ENCODE measurements at regions not wholly inside any gene's neighbourhood (a gene's known extent, or its start where the extent isn't known, plus 50 kb on each side); places are given as distances from the start of the nearest gene placed in this dataset.

DNA sequence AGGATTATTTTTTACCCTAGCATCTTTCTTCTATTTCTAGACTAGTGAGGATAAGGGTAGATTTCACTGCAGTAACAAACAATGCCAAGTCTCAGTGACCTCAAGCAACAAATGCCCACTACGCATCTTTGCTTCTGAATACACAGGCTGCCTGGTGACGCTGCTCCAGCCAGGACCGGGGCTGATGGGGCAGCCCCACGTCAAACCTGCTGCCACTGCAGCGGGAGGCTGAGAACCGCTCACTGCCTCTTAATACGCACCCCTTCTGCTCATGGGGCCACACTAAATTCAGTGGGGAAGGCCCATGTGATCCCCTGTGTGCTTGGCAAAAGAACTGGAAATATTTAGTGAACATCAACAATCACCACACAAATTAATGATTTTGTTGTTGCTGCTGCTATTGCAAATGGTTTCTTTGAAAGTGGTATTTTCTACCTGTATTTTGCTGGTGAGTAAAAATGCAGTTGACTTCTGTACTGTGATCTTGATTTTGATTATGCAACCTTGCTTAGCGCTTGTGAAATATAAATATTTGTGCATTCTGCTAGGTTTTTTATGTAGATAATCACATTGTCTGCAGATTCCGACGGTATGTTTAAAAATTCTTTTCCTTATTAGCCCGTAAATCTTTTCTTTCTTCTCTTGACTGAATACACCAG is 139.5 kb upstream of the SPACA7 start:
- DNase-seq (ENCODE audit: low spot score), result no peak
- no peaks in the 10 kb centered on the region for H3K9me2 ChIP-seq (ENCODE audit: insufficient read depth)
- H2AFZ ChIP-seq, result no peak overlapping the region
- H3K36me3 ChIP-seq (ENCODE audit: insufficient read depth), result no peaks in the 10 kb centered on the region
- H3K27me3 ChIP-seq (ENCODE audit: insufficient read depth), result no peaks in the 10 kb centered on the region
- peaks cover 7% of the 10 kb centered on the region; the same call in 1 of the 3 replicates for H3K4me1 Mint-ChIP-seq
- H3K27ac ChIP-seq (ENCODE audit: low read depth), result no peak overlapping the region
- no peak overlapping the region for H3K27ac Mint-ChIP-seq
- H3K4me3 ChIP-seq, result no peak overlapping the region
- ATAC-seq, result no peak
- peaks cover 13% of the 10 kb centered on the region for H3K27me3 Mint-ChIP-seq (ENCODE audit: insufficient read depth, low read depth, poor library complexity)
- H3K4me3 Mint-ChIP-seq, result no peak overlapping the region
- peaks cover 12% of the 10 kb centered on the region; the same call in 2 of the 3 replicates for H3K36me3 Mint-ChIP-seq (ENCODE audit: low read depth)
- H3F3A ChIP-seq (replicated peaks; ENCODE audit: low read depth), result no peaks in the 10 kb centered on the region
- peaks cover 17% of the 10 kb centered on the region for H3K9me3 Mint-ChIP-seq
- no peaks in the 10 kb centered on the region for H3K79me2 ChIP-seq (replicated peaks; ENCODE audit: insufficient read depth)
- no peaks in the 10 kb centered on the region for H4K20me1 ChIP-seq (replicated peaks; ENCODE audit: insufficient read depth)
- no peak for TF ChIP-seq CREB1 (CRISPR knock-in tag; IDR thresholded peaks at IDR 0.05; ENCODE audit: low read depth)
- no peak for TF ChIP-seq STAT1 (IDR thresholded peaks at IDR 0.05; ENCODE audit: unreplicated experiment)
- no peak for TF ChIP-seq EZH2 (IDR thresholded peaks at IDR 0.05; ENCODE audit: low read depth, unreplicated experiment)
- TF ChIP-seq ZNF331 (CRISPR knock-in tag; IDR thresholded peaks at IDR 0.05; ENCODE audit: low read depth), result no peak
- TF ChIP-seq, protein P1, sequence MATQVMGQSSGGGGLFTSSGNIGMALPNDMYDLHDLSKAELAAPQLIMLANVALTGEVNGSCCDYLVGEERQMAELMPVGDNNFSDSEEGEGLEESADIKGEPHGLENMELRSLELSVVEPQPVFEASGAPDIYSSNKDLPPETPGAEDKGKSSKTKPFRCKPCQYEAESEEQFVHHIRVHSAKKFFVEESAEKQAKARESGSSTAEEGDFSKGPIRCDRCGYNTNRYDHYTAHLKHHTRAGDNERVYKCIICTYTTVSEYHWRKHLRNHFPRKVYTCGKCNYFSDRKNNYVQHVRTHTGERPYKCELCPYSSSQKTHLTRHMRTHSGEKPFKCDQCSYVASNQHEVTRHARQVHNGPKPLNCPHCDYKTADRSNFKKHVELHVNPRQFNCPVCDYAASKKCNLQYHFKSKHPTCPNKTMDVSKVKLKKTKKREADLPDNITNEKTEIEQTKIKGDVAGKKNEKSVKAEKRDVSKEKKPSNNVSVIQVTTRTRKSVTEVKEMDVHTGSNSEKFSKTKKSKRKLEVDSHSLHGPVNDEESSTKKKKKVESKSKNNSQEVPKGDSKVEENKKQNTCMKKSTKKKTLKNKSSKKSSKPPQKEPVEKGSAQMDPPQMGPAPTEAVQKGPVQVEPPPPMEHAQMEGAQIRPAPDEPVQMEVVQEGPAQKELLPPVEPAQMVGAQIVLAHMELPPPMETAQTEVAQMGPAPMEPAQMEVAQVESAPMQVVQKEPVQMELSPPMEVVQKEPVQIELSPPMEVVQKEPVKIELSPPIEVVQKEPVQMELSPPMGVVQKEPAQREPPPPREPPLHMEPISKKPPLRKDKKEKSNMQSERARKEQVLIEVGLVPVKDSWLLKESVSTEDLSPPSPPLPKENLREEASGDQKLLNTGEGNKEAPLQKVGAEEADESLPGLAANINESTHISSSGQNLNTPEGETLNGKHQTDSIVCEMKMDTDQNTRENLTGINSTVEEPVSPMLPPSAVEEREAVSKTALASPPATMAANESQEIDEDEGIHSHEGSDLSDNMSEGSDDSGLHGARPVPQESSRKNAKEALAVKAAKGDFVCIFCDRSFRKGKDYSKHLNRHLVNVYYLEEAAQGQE (IDR thresholded peaks at IDR 0.05; ENCODE audit: unreplicated experiment), result no peak
- TF ChIP-seq POLR2AphosphoS5 (IDR thresholded peaks at IDR 0.05; ENCODE audit: low read depth), result no peak
- no peak for TF ChIP-seq NANOG (IDR thresholded peaks at IDR 0.05; ENCODE audit: borderline replicate concordance)
- no peak for TF ChIP-seq EZH2phosphoT487 (IDR thresholded peaks at IDR 0.05; ENCODE audit: unreplicated experiment)
- TF ChIP-seq, protein P2, sequence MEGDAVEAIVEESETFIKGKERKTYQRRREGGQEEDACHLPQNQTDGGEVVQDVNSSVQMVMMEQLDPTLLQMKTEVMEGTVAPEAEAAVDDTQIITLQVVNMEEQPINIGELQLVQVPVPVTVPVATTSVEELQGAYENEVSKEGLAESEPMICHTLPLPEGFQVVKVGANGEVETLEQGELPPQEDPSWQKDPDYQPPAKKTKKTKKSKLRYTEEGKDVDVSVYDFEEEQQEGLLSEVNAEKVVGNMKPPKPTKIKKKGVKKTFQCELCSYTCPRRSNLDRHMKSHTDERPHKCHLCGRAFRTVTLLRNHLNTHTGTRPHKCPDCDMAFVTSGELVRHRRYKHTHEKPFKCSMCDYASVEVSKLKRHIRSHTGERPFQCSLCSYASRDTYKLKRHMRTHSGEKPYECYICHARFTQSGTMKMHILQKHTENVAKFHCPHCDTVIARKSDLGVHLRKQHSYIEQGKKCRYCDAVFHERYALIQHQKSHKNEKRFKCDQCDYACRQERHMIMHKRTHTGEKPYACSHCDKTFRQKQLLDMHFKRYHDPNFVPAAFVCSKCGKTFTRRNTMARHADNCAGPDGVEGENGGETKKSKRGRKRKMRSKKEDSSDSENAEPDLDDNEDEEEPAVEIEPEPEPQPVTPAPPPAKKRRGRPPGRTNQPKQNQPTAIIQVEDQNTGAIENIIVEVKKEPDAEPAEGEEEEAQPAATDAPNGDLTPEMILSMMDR (conservative IDR thresholded peaks at IDR 0.05; ENCODE audit: low read depth in 2 of 2), result no peak
- TF ChIP-seq JUNB (IDR thresholded peaks at IDR 0.05; ENCODE audit: unreplicated experiment), result no peak
- TF ChIP-seq, protein P3, sequence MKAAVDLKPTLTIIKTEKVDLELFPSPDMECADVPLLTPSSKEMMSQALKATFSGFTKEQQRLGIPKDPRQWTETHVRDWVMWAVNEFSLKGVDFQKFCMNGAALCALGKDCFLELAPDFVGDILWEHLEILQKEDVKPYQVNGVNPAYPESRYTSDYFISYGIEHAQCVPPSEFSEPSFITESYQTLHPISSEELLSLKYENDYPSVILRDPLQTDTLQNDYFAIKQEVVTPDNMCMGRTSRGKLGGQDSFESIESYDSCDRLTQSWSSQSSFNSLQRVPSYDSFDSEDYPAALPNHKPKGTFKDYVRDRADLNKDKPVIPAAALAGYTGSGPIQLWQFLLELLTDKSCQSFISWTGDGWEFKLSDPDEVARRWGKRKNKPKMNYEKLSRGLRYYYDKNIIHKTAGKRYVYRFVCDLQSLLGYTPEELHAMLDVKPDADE (IDR thresholded peaks at IDR 0.05), result no peak
- no peak for TF ChIP-seq ZNF114 (CRISPR knock-in tag; IDR thresholded peaks at IDR 0.05)
- TF ChIP-seq, protein P4, sequence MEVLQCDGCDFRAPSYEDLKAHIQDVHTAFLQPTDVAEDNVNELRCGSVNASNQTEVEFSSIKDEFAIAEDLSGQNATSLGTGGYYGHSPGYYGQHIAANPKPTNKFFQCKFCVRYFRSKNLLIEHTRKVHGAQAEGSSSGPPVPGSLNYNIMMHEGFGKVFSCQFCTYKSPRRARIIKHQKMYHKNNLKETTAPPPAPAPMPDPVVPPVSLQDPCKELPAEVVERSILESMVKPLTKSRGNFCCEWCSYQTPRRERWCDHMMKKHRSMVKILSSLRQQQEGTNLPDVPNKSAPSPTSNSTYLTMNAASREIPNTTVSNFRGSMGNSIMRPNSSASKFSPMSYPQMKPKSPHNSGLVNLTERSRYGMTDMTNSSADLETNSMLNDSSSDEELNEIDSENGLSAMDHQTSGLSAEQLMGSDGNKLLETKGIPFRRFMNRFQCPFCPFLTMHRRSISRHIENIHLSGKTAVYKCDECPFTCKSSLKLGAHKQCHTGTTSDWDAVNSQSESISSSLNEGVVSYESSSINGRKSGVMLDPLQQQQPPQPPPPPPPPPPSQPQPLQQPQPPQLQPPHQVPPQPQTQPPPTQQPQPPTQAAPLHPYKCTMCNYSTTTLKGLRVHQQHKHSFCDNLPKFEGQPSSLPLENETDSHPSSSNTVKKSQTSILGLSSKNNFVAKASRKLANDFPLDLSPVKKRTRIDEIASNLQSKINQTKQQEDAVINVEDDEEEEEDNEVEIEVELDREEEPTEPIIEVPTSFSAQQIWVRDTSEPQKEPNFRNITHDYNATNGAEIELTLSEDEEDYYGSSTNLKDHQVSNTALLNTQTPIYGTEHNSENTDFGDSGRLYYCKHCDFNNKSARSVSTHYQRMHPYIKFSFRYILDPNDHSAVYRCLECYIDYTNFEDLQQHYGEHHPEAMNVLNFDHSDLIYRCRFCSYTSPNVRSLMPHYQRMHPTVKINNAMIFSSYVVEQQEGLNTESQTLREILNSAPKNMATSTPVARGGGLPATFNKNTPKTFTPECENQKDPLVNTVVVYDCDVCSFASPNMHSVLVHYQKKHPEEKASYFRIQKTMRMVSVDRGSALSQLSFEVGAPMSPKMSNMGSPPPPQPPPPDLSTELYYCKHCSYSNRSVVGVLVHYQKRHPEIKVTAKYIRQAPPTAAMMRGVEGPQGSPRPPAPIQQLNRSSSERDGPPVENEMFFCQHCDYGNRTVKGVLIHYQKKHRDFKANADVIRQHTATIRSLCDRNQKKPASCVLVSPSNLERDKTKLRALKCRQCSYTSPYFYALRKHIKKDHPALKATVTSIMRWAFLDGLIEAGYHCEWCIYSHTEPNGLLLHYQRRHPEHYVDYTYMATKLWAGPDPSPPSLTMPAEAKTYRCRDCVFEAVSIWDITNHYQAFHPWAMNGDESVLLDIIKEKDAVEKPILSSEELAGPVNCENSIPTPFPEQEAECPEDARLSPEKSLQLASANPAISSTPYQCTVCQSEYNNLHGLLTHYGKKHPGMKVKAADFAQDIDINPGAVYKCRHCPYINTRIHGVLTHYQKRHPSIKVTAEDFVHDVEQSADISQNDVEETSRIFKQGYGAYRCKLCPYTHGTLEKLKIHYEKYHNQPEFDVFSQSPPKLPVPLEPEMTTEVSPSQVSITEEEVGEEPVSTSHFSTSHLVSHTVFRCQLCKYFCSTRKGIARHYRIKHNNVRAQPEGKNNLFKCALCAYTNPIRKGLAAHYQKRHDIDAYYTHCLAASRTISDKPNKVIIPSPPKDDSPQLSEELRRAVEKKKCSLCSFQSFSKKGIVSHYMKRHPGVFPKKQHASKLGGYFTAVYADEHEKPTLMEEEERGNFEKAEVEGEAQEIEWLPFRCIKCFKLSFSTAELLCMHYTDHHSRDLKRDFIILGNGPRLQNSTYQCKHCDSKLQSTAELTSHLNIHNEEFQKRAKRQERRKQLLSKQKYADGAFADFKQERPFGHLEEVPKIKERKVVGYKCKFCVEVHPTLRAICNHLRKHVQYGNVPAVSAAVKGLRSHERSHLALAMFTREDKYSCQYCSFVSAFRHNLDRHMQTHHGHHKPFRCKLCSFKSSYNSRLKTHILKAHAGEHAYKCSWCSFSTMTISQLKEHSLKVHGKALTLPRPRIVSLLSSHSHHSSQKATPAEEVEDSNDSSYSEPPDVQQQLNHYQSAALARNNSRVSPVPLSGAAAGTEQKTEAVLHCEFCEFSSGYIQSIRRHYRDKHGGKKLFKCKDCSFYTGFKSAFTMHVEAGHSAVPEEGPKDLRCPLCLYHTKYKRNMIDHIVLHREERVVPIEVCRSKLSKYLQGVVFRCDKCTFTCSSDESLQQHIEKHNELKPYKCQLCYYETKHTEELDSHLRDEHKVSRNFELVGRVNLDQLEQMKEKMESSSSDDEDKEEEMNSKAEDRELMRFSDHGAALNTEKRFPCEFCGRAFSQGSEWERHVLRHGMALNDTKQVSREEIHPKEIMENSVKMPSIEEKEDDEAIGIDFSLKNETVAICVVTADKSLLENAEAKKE (CRISPR knock-in tag; IDR thresholded peaks at IDR 0.05), result no peak
- H3K4me2 ChIP-seq, result no peak overlapping the region
- no peaks in the 10 kb centered on the region for H3K4me1 ChIP-seq (ENCODE audit: insufficient read depth)

Data from GM23338 (cell line).